Lower leg skin (tissue), 3 donors: ENCODE measurements at regions not wholly inside any gene's neighbourhood (a gene's known extent, or its start where the extent isn't known, plus 50 kb on each side); places are given as distances from the start of the nearest gene placed in this dataset.

Source experiments
- CTCF ChIP-seq, 3 donors: fragments of 450-650 bp; IDR thresholded peaks; one replicate each; pipeline ENCODE4 v1.5.1; 2016; ENCODE audit warnings: antibody characterized with exemption in 3 of 3, mild to moderate bottlenecking in 3 of 3, moderate library complexity in 2 of 3
- POLR2A ChIP-seq, 2 donors: fragments of 450-650 bp; IDR thresholded peaks; one replicate each; pipeline ENCODE4 v1.6.1; 2016 to 2017; ENCODE audit warnings: antibody characterized with exemption in 2 of 2, mild to moderate bottlenecking in 1 of 2, moderate library complexity in 1 of 2

- TF ChIP-seq CTCF (IDR thresholded peaks at IDR 0.05) (no peak), POLR2A (IDR thresholded peaks at IDR 0.05) (no peak)
These were observed 225.8 kb upstream of the DAPK1 start for GRCh38 chr9:87271696-87272477.
